ENCODE measurements at regions not wholly inside any gene's neighbourhood (a gene's known extent, or its start where the extent isn't known, plus 50 kb on each side); places are given as distances from the start of the nearest gene placed in this dataset.

DNA sequence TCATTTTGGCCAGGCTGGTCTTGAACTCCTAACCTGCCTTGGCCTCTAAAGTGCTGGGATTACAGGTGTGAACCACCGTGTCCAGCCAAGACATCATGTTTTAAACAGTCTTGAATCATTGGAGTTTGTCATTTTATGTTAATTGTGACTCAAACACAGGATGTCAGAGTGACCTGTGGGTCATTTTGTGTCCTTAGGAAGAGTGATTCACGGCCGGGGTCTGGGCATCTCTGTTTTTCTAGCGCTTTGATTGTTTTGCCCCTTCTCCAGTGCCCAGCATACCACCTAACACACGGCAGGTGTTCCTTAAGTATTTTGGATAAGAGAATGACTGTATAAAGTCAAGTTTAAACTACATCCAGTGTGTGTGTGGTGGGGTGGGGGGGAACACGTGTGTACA is 183.7 kb upstream of the KLF6 start:
- Histone ChIP-seq H2AFZ (ENCODE audit: low read depth, low read length) (no peak overlapping the region), H3K79me2 (ENCODE audit: insufficient read depth, low read length) (no peaks in the 10 kb centered on the region), H3K27me3 (ENCODE audit: insufficient read depth, low read length, poor library complexity) (no peaks in the 10 kb centered on the region), H3K27ac (ENCODE audit: low read length) (no peak overlapping the region), H4K20me1 (ENCODE audit: insufficient read depth, low read length) (no peaks in the 10 kb centered on the region), H3K9ac (ENCODE audit: low read depth, low read length) (no peak overlapping the region), H3K4me2 (ENCODE audit: insufficient read depth, low read length) (no peak overlapping the region), H3K36me3 (ENCODE audit: insufficient read depth, low read length) (no peaks in the 10 kb centered on the region), H3K9me3 (ENCODE audit: insufficient read depth, low read length, severe bottlenecking) (no peaks in the 10 kb centered on the region), H3K4me3 (ENCODE audit: low read depth in 1 of 2, low read length in 2 of 2) (no peak overlapping the region), H3K4me1 (ENCODE audit: insufficient read depth, low read length) (peaks cover 52% of the 10 kb centered on the region)
- no peak for TF ChIP-seq EZH2 (IDR thresholded peaks at IDR 0.05; ENCODE audit: borderline replicate concordance, low read depth, low read length, severe bottlenecking)
- TF ChIP-seq, protein P1, sequence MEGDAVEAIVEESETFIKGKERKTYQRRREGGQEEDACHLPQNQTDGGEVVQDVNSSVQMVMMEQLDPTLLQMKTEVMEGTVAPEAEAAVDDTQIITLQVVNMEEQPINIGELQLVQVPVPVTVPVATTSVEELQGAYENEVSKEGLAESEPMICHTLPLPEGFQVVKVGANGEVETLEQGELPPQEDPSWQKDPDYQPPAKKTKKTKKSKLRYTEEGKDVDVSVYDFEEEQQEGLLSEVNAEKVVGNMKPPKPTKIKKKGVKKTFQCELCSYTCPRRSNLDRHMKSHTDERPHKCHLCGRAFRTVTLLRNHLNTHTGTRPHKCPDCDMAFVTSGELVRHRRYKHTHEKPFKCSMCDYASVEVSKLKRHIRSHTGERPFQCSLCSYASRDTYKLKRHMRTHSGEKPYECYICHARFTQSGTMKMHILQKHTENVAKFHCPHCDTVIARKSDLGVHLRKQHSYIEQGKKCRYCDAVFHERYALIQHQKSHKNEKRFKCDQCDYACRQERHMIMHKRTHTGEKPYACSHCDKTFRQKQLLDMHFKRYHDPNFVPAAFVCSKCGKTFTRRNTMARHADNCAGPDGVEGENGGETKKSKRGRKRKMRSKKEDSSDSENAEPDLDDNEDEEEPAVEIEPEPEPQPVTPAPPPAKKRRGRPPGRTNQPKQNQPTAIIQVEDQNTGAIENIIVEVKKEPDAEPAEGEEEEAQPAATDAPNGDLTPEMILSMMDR (IDR thresholded peaks at IDR 0.05; ENCODE audit: borderline replicate concordance, extremely low read depth, low read length, poor library complexity, severe bottlenecking), result no peak
- no peak for DNase-seq
- ATAC-seq (ENCODE audit: insufficient read depth, low read depth), result no peak

DNA sequence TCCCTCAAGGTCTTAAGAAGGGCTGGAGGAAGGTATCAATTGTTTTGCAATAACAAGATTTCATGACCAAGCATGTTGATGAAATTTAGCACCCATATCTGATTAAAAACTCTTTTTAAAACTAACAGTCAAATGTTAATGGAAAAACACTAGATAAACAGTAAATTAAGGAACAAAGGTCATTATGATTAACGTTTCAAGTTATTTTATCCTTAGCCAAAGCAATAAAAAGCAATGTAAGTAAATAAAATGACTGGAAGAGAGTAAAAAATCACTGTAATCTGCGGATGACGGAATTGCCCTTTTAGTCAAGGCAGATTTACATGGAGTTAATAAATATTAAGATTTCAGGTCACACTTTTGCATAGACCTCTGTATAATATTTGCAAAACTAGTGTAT is 179.5 kb upstream of the KLF6 start:
- no peak overlapping the region for H3K9ac ChIP-seq (ENCODE audit: low read depth, low read length)
- DNase-seq (no peak), ATAC-seq (ENCODE audit: insufficient read depth, low read depth) (no peak)
- H4K20me1 ChIP-seq (ENCODE audit: insufficient read depth, low read length), result no peaks in the 10 kb centered on the region
- no peak overlapping the region for H3K4me2 ChIP-seq (ENCODE audit: insufficient read depth, low read length)
- no peaks in the 10 kb centered on the region for H3K79me2 ChIP-seq (ENCODE audit: insufficient read depth, low read length)
- no peaks in the 10 kb centered on the region for H3K9me3 ChIP-seq (ENCODE audit: insufficient read depth, low read length, severe bottlenecking)
- no peaks in the 10 kb centered on the region for H3K36me3 ChIP-seq (ENCODE audit: insufficient read depth, low read length)
- no peak overlapping the region for H3K4me3 ChIP-seq (ENCODE audit: low read depth in 1 of 2, low read length in 2 of 2)
- H3K4me1 ChIP-seq (ENCODE audit: insufficient read depth, low read length), result peaks cover 50% of the 10 kb centered on the region
- no peak for TF ChIP-seq EZH2 (IDR thresholded peaks at IDR 0.05; ENCODE audit: borderline replicate concordance, low read depth, low read length, severe bottlenecking)
- TF ChIP-seq, protein P1 (IDR thresholded peaks at IDR 0.05; ENCODE audit: borderline replicate concordance, extremely low read depth, low read length, poor library complexity, severe bottlenecking), result no peak
- H3K27me3 ChIP-seq (ENCODE audit: insufficient read depth, low read length, poor library complexity), result no peaks in the 10 kb centered on the region
- no peak overlapping the region for H3K27ac ChIP-seq (ENCODE audit: low read length)
- H2AFZ ChIP-seq (ENCODE audit: low read depth, low read length), result no peak overlapping the region

DNA sequence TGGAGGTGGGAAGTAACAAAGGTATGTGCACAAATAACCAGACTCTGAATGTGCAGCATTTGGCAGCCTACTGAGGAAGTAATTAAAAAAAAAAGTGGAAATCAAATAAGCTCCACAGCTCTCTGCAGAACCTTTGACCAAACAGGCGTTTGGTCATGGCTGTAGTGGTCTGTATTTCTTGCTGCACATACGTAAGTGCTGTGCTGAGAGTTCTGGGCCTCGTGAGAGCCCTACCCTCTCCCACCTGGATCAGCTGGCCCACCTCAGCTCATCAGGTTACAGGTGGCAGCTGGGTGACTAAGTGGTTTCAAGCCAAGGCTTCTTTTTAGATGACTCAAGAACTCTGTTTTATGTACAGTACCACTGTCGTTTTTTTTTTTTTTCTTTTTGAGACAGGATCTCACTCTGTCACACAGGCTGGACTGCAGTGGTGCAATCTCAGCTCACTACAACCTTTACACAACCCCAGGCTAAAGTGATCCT is 178.2 kb upstream of the KLF6 start:
- H2AFZ ChIP-seq (ENCODE audit: low read depth, low read length), result no peak overlapping the region
- no peaks in the 10 kb centered on the region for H4K20me1 ChIP-seq (ENCODE audit: insufficient read depth, low read length)
- H3K79me2 ChIP-seq (ENCODE audit: insufficient read depth, low read length), result no peaks in the 10 kb centered on the region
- DNase-seq (peak; percentile 43), ATAC-seq (ENCODE audit: insufficient read depth, low read depth) (no peak)
- TF ChIP-seq, protein P1 (IDR thresholded peaks at IDR 0.05; ENCODE audit: borderline replicate concordance, extremely low read depth, low read length, poor library complexity, severe bottlenecking), result no peak
- TF ChIP-seq EZH2 (IDR thresholded peaks at IDR 0.05; ENCODE audit: borderline replicate concordance, low read depth, low read length, severe bottlenecking), result no peak
- no peak overlapping the region for H3K9ac ChIP-seq (ENCODE audit: low read depth, low read length)
- no peaks in the 10 kb centered on the region for H3K36me3 ChIP-seq (ENCODE audit: insufficient read depth, low read length)
- H3K4me3 ChIP-seq (ENCODE audit: low read depth in 1 of 2, low read length in 2 of 2), result no peak overlapping the region
- no peak overlapping the region for H3K4me2 ChIP-seq (ENCODE audit: insufficient read depth, low read length)
- H3K9me3 ChIP-seq (ENCODE audit: insufficient read depth, low read length, severe bottlenecking), result no peaks in the 10 kb centered on the region
- peak overlapping the region; percentile 53 for H3K27ac ChIP-seq (ENCODE audit: low read length)
- H3K27me3 ChIP-seq (ENCODE audit: insufficient read depth, low read length, poor library complexity), result no peaks in the 10 kb centered on the region
- peaks cover 56% of the 10 kb centered on the region for H3K4me1 ChIP-seq (ENCODE audit: insufficient read depth, low read length)

DNA sequence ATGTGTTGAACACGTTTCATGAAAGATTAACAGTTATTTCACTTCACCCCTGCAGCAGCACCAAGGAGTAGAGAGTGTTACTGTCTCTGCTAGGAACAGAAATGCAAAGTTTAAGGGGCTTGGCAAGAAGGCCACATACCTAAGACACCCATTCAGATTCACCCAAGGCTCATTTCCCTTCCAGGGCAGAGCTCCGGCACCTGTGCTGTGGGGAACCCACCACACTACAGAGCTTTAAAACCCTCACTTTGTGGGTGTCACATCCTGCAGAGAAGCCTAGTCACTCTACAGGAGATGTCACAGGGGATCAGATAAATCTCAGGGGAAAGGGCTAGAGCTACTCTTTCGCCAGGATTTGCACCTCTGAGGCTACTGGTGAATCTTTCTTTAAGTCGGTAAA is 176.1 kb upstream of the KLF6 start:
- H3K79me2 ChIP-seq (ENCODE audit: insufficient read depth, low read length), result no peaks in the 10 kb centered on the region
- ATAC-seq (ENCODE audit: insufficient read depth, low read depth), result peak; percentile 94
- H3K4me1 ChIP-seq (ENCODE audit: insufficient read depth, low read length), result peaks cover 57% of the 10 kb centered on the region
- H3K9me3 ChIP-seq (ENCODE audit: insufficient read depth, low read length, severe bottlenecking), result no peaks in the 10 kb centered on the region
- H3K4me3 ChIP-seq (ENCODE audit: low read depth in 1 of 2, low read length in 2 of 2), result peak overlapping the region in 1 of 2 experiments; percentile 36; a peak in 1 of 4 replicates
- TF ChIP-seq, protein P1 (IDR thresholded peaks at IDR 0.05; ENCODE audit: borderline replicate concordance, extremely low read depth, low read length, poor library complexity, severe bottlenecking), result no peak
- TF ChIP-seq EZH2 (IDR thresholded peaks at IDR 0.05; ENCODE audit: borderline replicate concordance, low read depth, low read length, severe bottlenecking), result no peak
- H3K27me3 ChIP-seq (ENCODE audit: insufficient read depth, low read length, poor library complexity), result no peaks in the 10 kb centered on the region
- DNase-seq, result peak; percentile 93
- peak overlapping the region; percentile 93 for H3K27ac ChIP-seq (ENCODE audit: low read length)
- H3K4me2 ChIP-seq (ENCODE audit: insufficient read depth, low read length), result peak overlapping the region; percentile 58
- H3K9ac ChIP-seq (ENCODE audit: low read depth, low read length), result peak overlapping the region; percentile 50
- H3K36me3 ChIP-seq (ENCODE audit: insufficient read depth, low read length), result no peaks in the 10 kb centered on the region
- peak overlapping the region; percentile 51 for H2AFZ ChIP-seq (ENCODE audit: low read depth, low read length)
- H4K20me1 ChIP-seq (ENCODE audit: insufficient read depth, low read length), result no peaks in the 10 kb centered on the region

Data from DND-41 (cell line).